ENCODE measurements at regions not wholly inside any gene's neighbourhood (a gene's known extent, or its start where the extent isn't known, plus 50 kb on each side); places are given as distances from the start of the nearest gene placed in this dataset.

- no peak for TF ChIP-seq CTCF (IDR thresholded peaks at IDR 0.05)
- TF ChIP-seq EP300 (IDR thresholded peaks at IDR 0.05), result no peak
These were observed 902.4 kb downstream of the TBC1D32 start for GRCh38 chr6:120431841-120432240.

Data from gastroesophageal sphincter (tissue), 3 donors.